BLaER1 (cell line): ENCODE measurements at regions not wholly inside any gene's neighbourhood (a gene's known extent, or its start where the extent isn't known, plus 50 kb on each side); places are given as distances from the start of the nearest gene placed in this dataset.

Experiments used
- H3K27ac ChIP-seq: shearing (Covaris generic); formaldehyde crosslinking; 2 replicates; pipeline ENCODE4 v1.8.1; 2022
- H3K27me3 ChIP-seq: shearing (Covaris generic); formaldehyde crosslinking; 2 replicates; pipeline ENCODE4 v1.8.1; 2022
- H3K36me3 ChIP-seq: shearing (Covaris generic); formaldehyde crosslinking; 2 replicates; pipeline ENCODE4 v1.8.1; 2022
- H3K4me1 ChIP-seq: shearing (Covaris generic); formaldehyde crosslinking; 2 replicates; pipeline ENCODE4 v1.8.1; 2022
- H3K4me2 ChIP-seq: shearing (Covaris generic); formaldehyde crosslinking; 2 replicates; pipeline ENCODE4 v1.8.1; 2022
- H3K4me3 ChIP-seq: shearing (Covaris generic); formaldehyde crosslinking; 2 replicates; pipeline ENCODE4 v1.8.1; 2022
- H3K9ac ChIP-seq: shearing (Covaris generic); formaldehyde crosslinking; 2 replicates; pipeline ENCODE4 v1.8.1; 2022
- H3K9me3 ChIP-seq: shearing (Covaris generic); formaldehyde crosslinking; 2 replicates; pipeline ENCODE4 v1.8.1; 2022
- H4K20me1 ChIP-seq: shearing (Covaris generic); formaldehyde crosslinking; 2 replicates; pipeline ENCODE4 v1.8.1; 2022
- Cebpa-rat ChIP-seq: shearing (Covaris generic); IDR thresholded peaks from 2 replicates; pipeline ENCODE4 v1.8.1; 2022

- no peaks in the 10 kb centered on the region for H3K27me3 ChIP-seq
- TF ChIP-seq Cebpa-rat: no peak
- no peaks in the 10 kb centered on the region for H4K20me1 ChIP-seq
- H3K36me3 ChIP-seq: no peaks in the 10 kb centered on the region
- H3K4me1 ChIP-seq: no peaks in the 10 kb centered on the region
- H3K4me2 ChIP-seq: no peak overlapping the region
- H3K9ac ChIP-seq: no peak overlapping the region
- H3K27ac ChIP-seq: no peak overlapping the region
- peaks cover 8% of the 10 kb centered on the region; the same call in 1 of the 2 replicates for H3K9me3 ChIP-seq
- no peak overlapping the region for H3K4me3 ChIP-seq
Measured at GRCh38 chr4:17063888-17064287, 165.4 kb upstream of the LDB2 start.

GRCh38 chr4:17060230-17060629 is 161.8 kb upstream of the LDB2 start:
- no peak for TF ChIP-seq Cebpa-rat
- no peak overlapping the region for H3K9ac ChIP-seq
- H4K20me1 ChIP-seq: no peaks in the 10 kb centered on the region
- H3K4me2 ChIP-seq: no peak overlapping the region
- no peaks in the 10 kb centered on the region for H3K36me3 ChIP-seq
- H3K27me3 ChIP-seq: no peaks in the 10 kb centered on the region
- no peak overlapping the region for H3K4me3 ChIP-seq
- H3K9me3 ChIP-seq: peaks cover 8% of the 10 kb centered on the region; the same call in 1 of the 2 replicates
- H3K27ac ChIP-seq: no peak overlapping the region
- H3K4me1 ChIP-seq: no peaks in the 10 kb centered on the region

- Histone ChIP-seq H3K9me3 (peaks cover 8% of the 10 kb centered on the region; the same call in 1 of the 2 replicates), H3K9ac (no peak overlapping the region), H4K20me1 (no peaks in the 10 kb centered on the region), H3K4me2 (no peak overlapping the region), H3K4me3 (no peak overlapping the region), H3K36me3 (no peaks in the 10 kb centered on the region), H3K27ac (no peak overlapping the region), H3K27me3 (no peaks in the 10 kb centered on the region), H3K4me1 (no peaks in the 10 kb centered on the region)
- TF ChIP-seq Cebpa-rat: no peak
Measured at GRCh38 chr4:17058916-17059741, 160.7 kb upstream of the LDB2 start.

GRCh38 chr4:17058536-17058915 is 160.1 kb upstream of the LDB2 start:
- H3K4me1 ChIP-seq: no peaks in the 10 kb centered on the region
- H4K20me1 ChIP-seq: no peaks in the 10 kb centered on the region
- H3K36me3 ChIP-seq: no peaks in the 10 kb centered on the region
- H3K4me3 ChIP-seq: no peak overlapping the region
- H3K9me3 ChIP-seq: peaks cover 8% of the 10 kb centered on the region; the same call in 1 of the 2 replicates
- no peak overlapping the region for H3K4me2 ChIP-seq
- no peak for TF ChIP-seq Cebpa-rat
- H3K27me3 ChIP-seq: no peaks in the 10 kb centered on the region
- no peak overlapping the region for H3K9ac ChIP-seq
- no peak overlapping the region for H3K27ac ChIP-seq

GRCh38 chr4:17057035-17057434 is 158.6 kb upstream of the LDB2 start:
- H3K4me2 ChIP-seq: no peak overlapping the region
- H3K4me3 ChIP-seq: no peak overlapping the region
- no peaks in the 10 kb centered on the region for H3K36me3 ChIP-seq
- H3K27me3 ChIP-seq: no peaks in the 10 kb centered on the region
- H3K9me3 ChIP-seq: peaks cover 8% of the 10 kb centered on the region; the same call in 1 of the 2 replicates
- no peaks in the 10 kb centered on the region for H3K4me1 ChIP-seq
- no peak for TF ChIP-seq Cebpa-rat
- no peak overlapping the region for H3K9ac ChIP-seq
- no peaks in the 10 kb centered on the region for H4K20me1 ChIP-seq
- no peak overlapping the region for H3K27ac ChIP-seq

GRCh38 chr4:17055788-17056187 is 157.3 kb upstream of the LDB2 start:
- no peaks in the 10 kb centered on the region for H4K20me1 ChIP-seq
- H3K36me3 ChIP-seq: no peaks in the 10 kb centered on the region
- no peak overlapping the region for H3K27ac ChIP-seq
- no peak overlapping the region for H3K4me3 ChIP-seq
- H3K4me1 ChIP-seq: no peaks in the 10 kb centered on the region
- H3K9ac ChIP-seq: no peak overlapping the region
- H3K4me2 ChIP-seq: no peak overlapping the region
- H3K9me3 ChIP-seq: peaks cover 8% of the 10 kb centered on the region; the same call in 1 of the 2 replicates
- TF ChIP-seq Cebpa-rat: no peak
- no peaks in the 10 kb centered on the region for H3K27me3 ChIP-seq

- no peaks in the 10 kb centered on the region for H3K4me1 ChIP-seq
- H3K4me3 ChIP-seq: no peak overlapping the region
- H3K36me3 ChIP-seq: no peaks in the 10 kb centered on the region
- H3K27ac ChIP-seq: no peak overlapping the region
- no peaks in the 10 kb centered on the region for H3K9me3 ChIP-seq
- H3K27me3 ChIP-seq: no peaks in the 10 kb centered on the region
- TF ChIP-seq Cebpa-rat: no peak
- H3K9ac ChIP-seq: no peak overlapping the region
- H4K20me1 ChIP-seq: no peaks in the 10 kb centered on the region
- no peak overlapping the region for H3K4me2 ChIP-seq
Measured at GRCh38 chr4:17045866-17046265, 147.4 kb upstream of the LDB2 start.

- no peaks in the 10 kb centered on the region for H3K27me3 ChIP-seq
- no peak for TF ChIP-seq Cebpa-rat
Measured at GRCh38 chr4:17038510-17039176, 140.2 kb upstream of the LDB2 start.

GRCh38 chr4:17033768-17034181 is 135.3 kb upstream of the LDB2 start:
- Histone ChIP-seq H3K4me3 (no peak overlapping the region), H3K4me1 (no peaks in the 10 kb centered on the region), H4K20me1 (no peaks in the 10 kb centered on the region), H3K27ac (no peak overlapping the region), H3K4me2 (no peak overlapping the region), H3K9ac (no peak overlapping the region), H3K9me3 (0 out of 2 replicates have a peak, but pooled peaks cover 3% of the 10 kb centered on the region), H3K27me3 (no peaks in the 10 kb centered on the region), H3K36me3 (no peaks in the 10 kb centered on the region)
- no peak for TF ChIP-seq Cebpa-rat

More at GRCh38 chr4:17038510-17039176, 140.2 kb upstream of the LDB2 start:
- no peaks in the 10 kb centered on the region for H4K20me1 ChIP-seq
- H3K27ac ChIP-seq: no peak overlapping the region
- H3K4me2 ChIP-seq: no peak overlapping the region
- H3K4me3 ChIP-seq: no peak overlapping the region
- H3K9ac ChIP-seq: no peak overlapping the region
- H3K36me3 ChIP-seq: no peaks in the 10 kb centered on the region
- no peaks in the 10 kb centered on the region for H3K4me1 ChIP-seq
- H3K9me3 ChIP-seq: 0 out of 2 replicates have a peak, but pooled peaks cover 3% of the 10 kb centered on the region
